DND-41 (cell line): ENCODE measurements at regions not wholly inside any gene's neighbourhood (a gene's known extent, or its start where the extent isn't known, plus 50 kb on each side); places are given as distances from the start of the nearest gene placed in this dataset.

Experiments
- ATAC-seq: fragments of 200-7000 bp; cut with Tn5 transposase; 3 replicates; pipeline ENCODE4 v1.9.1; 2021; ENCODE audit warnings: low read depth; ENCODE audit not compliant: insufficient read depth
- DNase-seq: peaks from one replicate; pipeline ENCODE4 v3.0.0-alpha.2; 2020
- H2AFZ ChIP-seq: 2 replicates; pipeline ENCODE4 v1.6.0; 2012; ENCODE audit warnings: low read depth, low read length
- H3K27ac ChIP-seq: 2 replicates; pipeline ENCODE4 v1.5.1; 2012; ENCODE audit warnings: low read length, inconsistent platforms
- H3K27me3 ChIP-seq: fragments of 200-600 bp; sonication (generic); 2 replicates; pipeline ENCODE4 v1.6.0; 2012; ENCODE audit warnings: low read length, mild to moderate bottlenecking, inconsistent platforms; ENCODE audit not compliant: insufficient read depth, poor library complexity
- H3K36me3 ChIP-seq: 2 replicates; pipeline ENCODE4 v1.5.1; 2012; ENCODE audit warnings: low read length, inconsistent platforms; ENCODE audit not compliant: insufficient read depth
- H3K4me1 ChIP-seq: 2 replicates; pipeline ENCODE4 v1.5.1; 2012; ENCODE audit warnings: mild to moderate bottlenecking, low read length; ENCODE audit not compliant: insufficient read depth
- H3K4me2 ChIP-seq: 2 replicates; pipeline ENCODE4 v1.6.0; 2012; ENCODE audit warnings: mild to moderate bottlenecking, moderate library complexity, low read length, inconsistent platforms; ENCODE audit not compliant: insufficient read depth
- H3K4me3 ChIP-seq, 2 experiments: fragments of 200-600 bp in 1 of 2; shearing (Covaris generic) in 1 of 2; 2 replicates each; pipeline ENCODE4 v1.5.1; 2012 to 2016; ENCODE audit warnings: inconsistent platforms in 2 of 2, low read length in 2 of 2, mild to moderate bottlenecking in 2 of 2, low read depth in 1 of 2, moderate library complexity in 1 of 2
- H3K79me2 ChIP-seq: 2 replicates; pipeline ENCODE4 v1.6.0; 2012; ENCODE audit warnings: low read length, inconsistent platforms; ENCODE audit not compliant: insufficient read depth
- H3K9ac ChIP-seq: 2 replicates; pipeline ENCODE4 v1.6.0; 2012; ENCODE audit warnings: low read depth, mild to moderate bottlenecking, inconsistent platforms, low read length, moderate library complexity
- H3K9me3 ChIP-seq: 2 replicates; pipeline ENCODE4 v1.5.1; 2012; ENCODE audit warnings: low read length, moderate library complexity, mild to moderate bottlenecking, inconsistent platforms; ENCODE audit not compliant: insufficient read depth, severe bottlenecking
- H4K20me1 ChIP-seq: 2 replicates; pipeline ENCODE4 v1.6.0; 2012; ENCODE audit warnings: low read length; ENCODE audit not compliant: insufficient read depth
- EZH2 ChIP-seq: IDR thresholded peaks from 3 replicates; pipeline ENCODE4 v1.6.1; 2012; ENCODE audit warnings: borderline replicate concordance, low read depth, mild to moderate bottlenecking, moderate library complexity, low read length, inconsistent platforms; ENCODE audit not compliant: severe bottlenecking
- TF ChIP-seq, protein P1 (sequence below): IDR thresholded peaks from 2 replicates; pipeline ENCODE4 v1.5.1; 2012; ENCODE audit warnings: borderline replicate concordance, low read length, moderate library complexity, mild to moderate bottlenecking; ENCODE audit not compliant: poor library complexity, severe bottlenecking; ENCODE audit errors: extremely low read depth

DNA sequence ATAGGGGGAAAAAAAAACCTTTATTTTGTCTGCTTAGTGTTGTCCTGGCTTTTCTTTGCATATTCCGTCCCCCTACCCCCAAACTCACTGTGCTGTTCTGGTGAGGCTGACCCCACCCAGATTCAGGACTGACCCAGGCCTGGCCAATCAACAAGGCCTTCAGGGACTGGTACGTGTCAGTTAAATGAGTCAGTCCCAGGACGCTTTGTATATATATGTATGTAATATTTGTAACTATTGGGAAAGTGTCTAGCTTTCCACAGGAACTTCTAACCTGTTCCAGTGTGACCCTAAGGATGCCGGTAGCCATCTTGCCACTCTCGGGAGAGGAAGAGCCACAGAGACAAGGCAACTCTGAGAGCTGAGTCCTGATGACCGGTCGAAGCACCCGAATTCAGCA is 107.4 kb downstream of the VCPKMT start:
- H3K27ac ChIP-seq: no peak overlapping the region
- H3K4me2 ChIP-seq: no peak overlapping the region
- ATAC-seq (no peak), DNase-seq (no peak)
- peaks cover 7% of the 10 kb centered on the region for H3K27me3 ChIP-seq
- no peaks in the 10 kb centered on the region for H3K36me3 ChIP-seq
- no peak overlapping the region for H3K4me3 ChIP-seq
- no peak overlapping the region for H3K9ac ChIP-seq
- no peak for TF ChIP-seq EZH2
- TF ChIP-seq, protein P1, sequence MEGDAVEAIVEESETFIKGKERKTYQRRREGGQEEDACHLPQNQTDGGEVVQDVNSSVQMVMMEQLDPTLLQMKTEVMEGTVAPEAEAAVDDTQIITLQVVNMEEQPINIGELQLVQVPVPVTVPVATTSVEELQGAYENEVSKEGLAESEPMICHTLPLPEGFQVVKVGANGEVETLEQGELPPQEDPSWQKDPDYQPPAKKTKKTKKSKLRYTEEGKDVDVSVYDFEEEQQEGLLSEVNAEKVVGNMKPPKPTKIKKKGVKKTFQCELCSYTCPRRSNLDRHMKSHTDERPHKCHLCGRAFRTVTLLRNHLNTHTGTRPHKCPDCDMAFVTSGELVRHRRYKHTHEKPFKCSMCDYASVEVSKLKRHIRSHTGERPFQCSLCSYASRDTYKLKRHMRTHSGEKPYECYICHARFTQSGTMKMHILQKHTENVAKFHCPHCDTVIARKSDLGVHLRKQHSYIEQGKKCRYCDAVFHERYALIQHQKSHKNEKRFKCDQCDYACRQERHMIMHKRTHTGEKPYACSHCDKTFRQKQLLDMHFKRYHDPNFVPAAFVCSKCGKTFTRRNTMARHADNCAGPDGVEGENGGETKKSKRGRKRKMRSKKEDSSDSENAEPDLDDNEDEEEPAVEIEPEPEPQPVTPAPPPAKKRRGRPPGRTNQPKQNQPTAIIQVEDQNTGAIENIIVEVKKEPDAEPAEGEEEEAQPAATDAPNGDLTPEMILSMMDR: no peak
- H3K9me3 ChIP-seq: no peaks in the 10 kb centered on the region
- no peaks in the 10 kb centered on the region for H4K20me1 ChIP-seq
- H2AFZ ChIP-seq: no peak overlapping the region
- no peaks in the 10 kb centered on the region for H3K4me1 ChIP-seq
- H3K79me2 ChIP-seq: no peaks in the 10 kb centered on the region

DNA sequence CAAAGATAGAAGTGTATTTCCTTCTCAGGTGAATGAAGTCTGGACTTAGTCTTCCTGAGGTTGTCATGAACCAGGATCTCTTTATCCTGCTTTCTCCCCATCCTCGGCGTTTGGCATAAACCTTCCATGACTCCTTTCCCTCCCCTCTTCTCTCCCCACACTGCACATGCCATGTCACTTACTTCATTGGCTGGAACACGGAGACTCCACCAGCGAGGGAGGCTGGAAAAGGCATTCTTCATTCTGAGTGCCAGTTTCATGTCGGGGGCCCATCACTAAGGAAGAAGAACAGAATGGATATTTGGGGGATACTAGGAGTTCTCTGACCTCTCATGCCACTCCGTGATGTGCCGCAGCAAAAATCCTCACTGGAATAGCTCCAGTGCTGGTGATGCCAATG is 105.6 kb downstream of the VCPKMT start:
- Histone ChIP-seq H3K4me1 (no peaks in the 10 kb centered on the region), H3K27ac (no peak overlapping the region), H3K4me3 (no peak overlapping the region), H3K9me3 (no peaks in the 10 kb centered on the region), H3K4me2 (no peak overlapping the region), H3K27me3 (peaks cover 9% of the 10 kb centered on the region), H3K9ac (no peak overlapping the region), H3K79me2 (no peaks in the 10 kb centered on the region), H3K36me3 (no peaks in the 10 kb centered on the region), H2AFZ (no peak overlapping the region), H4K20me1 (no peaks in the 10 kb centered on the region)
- TF ChIP-seq EZH2: no peak
- TF ChIP-seq, protein P1: no peak
- no peak for ATAC-seq
- DNase-seq: no peak

DNA sequence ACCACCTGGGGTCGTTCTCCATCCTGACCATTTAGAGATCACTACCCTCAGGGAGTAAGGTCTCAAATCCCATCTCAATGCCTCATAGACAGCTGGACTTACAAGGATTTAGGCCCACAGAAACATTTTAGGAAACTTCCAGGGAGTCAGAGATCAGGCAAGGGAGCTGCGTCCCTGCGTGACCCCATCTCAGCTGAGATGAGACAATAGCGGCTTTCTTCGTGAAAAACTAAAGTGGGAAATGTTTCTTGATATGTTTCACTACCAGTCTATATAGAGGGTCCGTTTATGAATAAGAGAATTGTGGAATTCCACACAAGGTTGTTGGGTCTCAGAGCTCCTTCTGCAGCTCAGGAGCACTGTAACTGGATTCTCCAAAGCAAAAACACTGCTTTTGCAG is 105.1 kb downstream of the VCPKMT start:
- TF ChIP-seq, protein P1: no peak
- no peak for TF ChIP-seq EZH2
- no peak for DNase-seq
- Histone ChIP-seq H3K79me2 (no peaks in the 10 kb centered on the region), H3K27me3 (peaks cover 9% of the 10 kb centered on the region), H3K4me2 (no peak overlapping the region), H3K36me3 (no peaks in the 10 kb centered on the region), H3K4me1 (no peaks in the 10 kb centered on the region), H3K9ac (no peak overlapping the region), H2AFZ (no peak overlapping the region), H3K27ac (no peak overlapping the region), H3K9me3 (no peaks in the 10 kb centered on the region), H4K20me1 (no peaks in the 10 kb centered on the region), H3K4me3 (no peak overlapping the region)
- ATAC-seq: no peak

DNA sequence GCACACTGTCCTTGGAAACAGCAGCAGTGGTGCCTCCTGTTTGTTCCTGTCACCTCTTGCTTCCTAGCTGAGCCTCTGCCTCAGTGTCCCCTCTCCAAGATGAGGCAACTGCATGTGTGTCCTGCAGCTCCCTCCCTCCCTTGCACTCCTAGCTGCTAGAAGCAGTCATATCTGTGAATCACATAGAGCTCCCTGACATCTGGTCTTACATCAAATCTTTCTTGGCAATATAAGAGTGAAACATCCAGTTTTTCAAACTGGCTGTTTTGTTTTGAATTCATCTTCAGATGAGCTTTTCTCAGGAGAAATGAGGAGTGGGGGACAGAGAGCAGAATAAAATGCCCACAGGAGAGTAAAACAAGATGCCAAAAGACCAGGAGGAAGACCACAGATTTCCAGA is 103.7 kb downstream of the VCPKMT start:
- no peaks in the 10 kb centered on the region for H3K4me1 ChIP-seq
- TF ChIP-seq EZH2: no peak
- TF ChIP-seq, protein P1: no peak
- H3K27me3 ChIP-seq: peaks cover 9% of the 10 kb centered on the region
- H2AFZ ChIP-seq: no peak overlapping the region
- ATAC-seq (no peak), DNase-seq (no peak)
- no peaks in the 10 kb centered on the region for H4K20me1 ChIP-seq
- no peaks in the 10 kb centered on the region for H3K9me3 ChIP-seq
- no peak overlapping the region for H3K27ac ChIP-seq
- H3K79me2 ChIP-seq: no peaks in the 10 kb centered on the region
- H3K36me3 ChIP-seq: no peaks in the 10 kb centered on the region
- no peak overlapping the region for H3K4me2 ChIP-seq
- H3K9ac ChIP-seq: no peak overlapping the region
- H3K4me3 ChIP-seq: no peak overlapping the region
